NT2/D1 (cell line): ENCODE measurements at regions not wholly inside any gene's neighbourhood (a gene's known extent, or its start where the extent isn't known, plus 50 kb on each side); places are given as distances from the start of the nearest gene placed in this dataset.

Experiments
- DNase-seq: peaks from one replicate; pipeline ENCODE4 v3.0.0-alpha.2; 2011; ENCODE audit warnings: low read depth, low spot score
- H3K27me3 ChIP-seq: 2 replicates; pipeline ENCODE4 v1.6.0; 2011; ENCODE audit warnings: mild to moderate bottlenecking; ENCODE audit not compliant: insufficient read length, insufficient read depth
- H3K36me3 ChIP-seq: 2 replicates; pipeline ENCODE4 v1.6.1; 2011; ENCODE audit warnings: mild to moderate bottlenecking, low read length, mixed read lengths; ENCODE audit not compliant: insufficient read depth, insufficient read length
- H3K4me1 ChIP-seq: 2 replicates; pipeline ENCODE4 v1.5.1; 2011; ENCODE audit not compliant: insufficient read depth, insufficient read length
- H3K4me3 ChIP-seq: 2 replicates; pipeline ENCODE4 v1.5.1; 2011; ENCODE audit warnings: low read depth; ENCODE audit not compliant: insufficient read length
- H3K9ac ChIP-seq: 2 replicates; pipeline ENCODE4 v1.6.0; 2011; ENCODE audit warnings: low read depth; ENCODE audit not compliant: insufficient read length
- H3K9me3 ChIP-seq: 2 replicates; pipeline ENCODE4 v1.5.1; 2011; ENCODE audit warnings: mild to moderate bottlenecking, low read length; ENCODE audit not compliant: insufficient read depth
- SUZ12 ChIP-seq: IDR thresholded peaks from 2 replicates; pipeline ENCODE4 v1.6.1; 2011; ENCODE audit not compliant: insufficient read length, insufficient read depth; ENCODE audit errors: extremely low read depth
- YY1 ChIP-seq: IDR thresholded peaks from 2 replicates; pipeline ENCODE4 v1.6.1; 2011; ENCODE audit not compliant: insufficient read length, insufficient read depth
- ZNF274 ChIP-seq: IDR thresholded peaks from 2 replicates; pipeline ENCODE4 v1.6.1; 2011; ENCODE audit warnings: mild to moderate bottlenecking, low read depth, low read length

DNA sequence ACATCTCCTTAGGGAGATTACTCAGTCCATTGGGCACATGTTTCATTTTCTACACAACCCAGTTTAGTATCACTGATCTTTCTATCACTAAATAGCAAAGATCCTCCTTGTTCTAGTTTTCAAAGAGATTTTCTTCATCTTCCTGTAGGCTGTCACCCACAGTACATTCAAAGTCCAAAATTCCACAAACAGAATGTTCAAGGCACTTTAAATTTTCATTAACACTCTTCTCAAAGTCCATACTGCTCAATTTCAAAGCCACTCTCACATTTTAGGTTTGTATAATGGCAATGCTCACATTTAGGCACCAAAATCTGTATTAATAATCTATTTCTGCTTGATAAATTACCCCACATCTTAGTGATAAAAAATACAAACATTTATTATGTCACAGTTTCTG lies 152.8 kb downstream of the FSIP2 start:
- Histone ChIP-seq H3K36me3 (no peaks in the 10 kb centered on the region), H3K4me3 (no peak overlapping the region)
- no peak for DNase-seq

DNA sequence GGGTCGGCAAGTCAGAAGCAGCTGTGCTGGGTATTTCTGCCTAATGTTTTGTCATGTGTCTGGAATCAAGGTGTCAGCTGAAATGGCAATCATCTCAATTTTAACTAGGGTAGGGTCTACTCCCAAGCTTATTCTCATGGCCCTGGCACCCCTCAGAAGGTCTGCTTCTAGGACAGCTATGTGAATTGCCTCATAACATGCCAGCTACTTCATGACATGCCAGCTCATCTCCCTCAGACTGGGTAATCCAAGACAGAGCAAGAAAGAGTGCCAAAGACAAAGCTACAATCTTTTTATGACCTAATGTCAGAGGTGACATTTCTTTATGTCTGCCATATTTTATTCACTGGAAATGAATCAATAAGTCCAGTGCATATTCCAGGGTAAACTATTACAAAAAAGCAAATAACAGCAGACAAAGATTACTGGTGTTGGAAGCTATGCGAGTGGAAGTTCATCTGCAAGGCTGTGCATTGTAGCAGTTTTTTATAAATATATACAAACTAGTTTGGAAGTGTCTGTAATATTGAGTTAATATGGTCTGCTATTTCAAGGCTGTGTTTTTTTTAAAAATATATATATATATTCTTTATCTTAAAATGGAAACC lies 153.3 kb downstream of the FSIP2 start:
- no peak for DNase-seq
- Histone ChIP-seq H3K4me3 (no peak overlapping the region), H3K9ac (no peak overlapping the region), H3K36me3 (no peaks in the 10 kb centered on the region), H3K27me3 (no peaks in the 10 kb centered on the region), H3K4me1 (no peaks in the 10 kb centered on the region), H3K9me3 (no peaks in the 10 kb centered on the region)
- TF ChIP-seq ZNF274 (no peak), SUZ12 (no peak), YY1 (no peak)

More for the DNA sequence above, 152.8 kb downstream of the FSIP2 start:
- Histone ChIP-seq H3K4me1 (no peaks in the 10 kb centered on the region), H3K9ac (no peak overlapping the region), H3K9me3 (no peaks in the 10 kb centered on the region), H3K27me3 (no peaks in the 10 kb centered on the region)
- TF ChIP-seq SUZ12 (no peak), YY1 (no peak), ZNF274 (no peak)

DNA sequence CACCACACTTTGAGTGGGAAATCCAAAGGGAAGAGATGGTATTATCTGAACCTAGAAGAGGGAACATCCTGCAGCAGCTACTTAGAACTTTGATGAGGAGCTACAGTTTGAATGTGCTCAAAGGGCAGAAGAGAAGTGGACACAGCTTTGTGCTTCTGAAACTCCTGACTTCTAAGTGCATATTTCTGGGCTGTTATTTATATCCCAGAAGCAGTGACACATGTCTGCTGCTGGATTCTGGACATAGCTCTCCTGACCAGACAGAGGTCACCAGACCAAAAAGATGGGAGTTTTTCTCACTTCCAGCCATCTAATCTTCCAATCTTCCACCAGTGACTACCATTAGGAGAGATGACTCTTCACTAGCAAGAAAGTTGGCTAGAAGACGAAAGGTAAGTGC lies 153.9 kb downstream of the FSIP2 start:
- no peaks in the 10 kb centered on the region for H3K36me3 ChIP-seq
- H3K4me1 ChIP-seq = no peaks in the 10 kb centered on the region
- TF ChIP-seq ZNF274 = no peak
- no peak for TF ChIP-seq YY1
- no peak for TF ChIP-seq SUZ12
- no peaks in the 10 kb centered on the region for H3K9me3 ChIP-seq
- H3K4me3 ChIP-seq = no peak overlapping the region
- H3K27me3 ChIP-seq = no peaks in the 10 kb centered on the region
- no peak for DNase-seq
- no peak overlapping the region for H3K9ac ChIP-seq

DNA sequence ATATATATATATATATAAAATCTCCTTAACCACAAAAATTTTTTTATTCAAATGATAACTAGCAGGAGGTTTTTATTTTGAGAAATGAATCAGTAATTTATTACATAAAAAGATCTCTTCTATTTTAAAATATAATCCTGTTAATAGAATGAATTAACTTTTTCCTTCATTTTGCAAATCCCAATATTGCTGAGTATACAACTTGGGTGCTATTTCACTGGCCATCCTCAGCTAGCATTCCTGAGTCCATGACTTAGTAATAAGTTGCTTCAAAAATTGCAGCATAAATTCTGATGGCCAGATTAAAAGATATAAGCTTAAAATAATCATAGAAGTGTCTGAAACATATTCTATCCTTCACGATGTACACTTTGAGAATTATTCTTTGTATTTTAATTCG lies 155.6 kb downstream of the FSIP2 start:
- no peaks in the 10 kb centered on the region for H3K9me3 ChIP-seq

DNA sequence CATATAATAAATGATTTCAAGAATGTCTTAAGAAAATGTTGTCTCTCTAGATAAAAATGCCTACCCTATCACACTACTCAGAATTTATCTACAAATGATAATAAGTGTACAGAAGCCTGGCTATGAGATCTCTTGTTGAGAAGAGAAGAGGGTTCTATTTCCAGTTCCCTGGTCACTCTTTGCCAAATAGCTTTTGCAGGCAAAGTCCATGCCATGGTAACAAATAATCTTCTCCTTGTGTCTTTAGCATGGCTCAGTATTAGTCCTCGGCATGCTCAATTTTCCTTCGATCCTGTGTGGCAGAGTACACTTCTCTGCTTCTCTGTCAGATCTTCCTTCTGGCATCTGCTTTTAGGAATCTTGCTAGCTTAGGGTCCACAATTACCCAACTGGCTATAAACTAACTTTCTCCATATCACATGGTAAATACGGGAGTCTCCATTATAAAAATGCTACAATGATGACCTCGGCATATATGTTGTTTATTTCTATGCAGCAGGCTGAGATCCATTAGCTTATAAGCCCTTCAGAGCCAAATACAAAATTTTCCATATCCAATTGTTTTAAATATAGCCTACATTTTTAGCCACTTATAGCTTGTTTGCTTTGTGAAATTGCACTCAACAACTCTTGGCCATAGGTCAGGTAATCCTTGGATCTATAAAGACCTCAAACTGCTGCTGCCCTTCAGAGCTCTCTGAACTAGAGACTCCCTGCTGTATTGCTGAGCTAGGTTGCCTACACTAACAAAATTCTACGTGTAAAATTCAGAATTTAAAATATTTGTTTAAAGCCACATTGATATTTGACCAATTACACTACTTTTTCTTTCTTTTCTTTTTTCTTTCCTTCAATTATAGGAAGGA lies 157.5 kb downstream of the FSIP2 start:
- DNase-seq = no peak
- Histone ChIP-seq H3K4me3 (no peak overlapping the region), H3K27me3 (no peaks in the 10 kb centered on the region), H3K9ac (no peak overlapping the region), H3K36me3 (no peaks in the 10 kb centered on the region), H3K4me1 (no peaks in the 10 kb centered on the region), H3K9me3 (no peaks in the 10 kb centered on the region)
- TF ChIP-seq YY1 (no peak), SUZ12 (no peak)

More for the DNA sequence above, 155.6 kb downstream of the FSIP2 start:
- no peak for DNase-seq
- H3K4me1 ChIP-seq = no peaks in the 10 kb centered on the region
- no peak for TF ChIP-seq ZNF274
- no peak for TF ChIP-seq YY1
- no peak for TF ChIP-seq SUZ12
- H3K27me3 ChIP-seq = no peaks in the 10 kb centered on the region
- no peaks in the 10 kb centered on the region for H3K36me3 ChIP-seq
- no peak overlapping the region for H3K9ac ChIP-seq
- H3K4me3 ChIP-seq = no peak overlapping the region

DNA sequence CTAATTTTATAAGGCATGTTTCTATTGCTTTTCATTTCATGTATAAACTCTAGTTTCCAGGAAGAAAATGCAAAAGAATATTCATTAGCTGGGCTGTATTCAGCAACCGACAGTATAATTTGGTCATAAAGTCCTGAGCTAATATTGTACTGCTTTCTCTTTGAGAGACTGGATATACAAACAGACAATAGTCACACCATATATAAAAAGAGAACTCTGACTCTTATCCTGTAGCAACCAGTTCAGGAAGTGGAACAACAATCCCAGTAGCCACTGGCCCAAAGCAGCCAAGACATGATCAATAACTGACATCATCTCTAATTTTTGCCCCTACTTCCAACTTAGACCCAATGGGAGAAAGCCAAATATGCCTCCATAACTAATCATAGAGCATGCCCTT lies 160.8 kb downstream of the FSIP2 start:
- Histone ChIP-seq H3K36me3 (no peaks in the 10 kb centered on the region), H3K9me3 (no peaks in the 10 kb centered on the region), H3K27me3 (no peaks in the 10 kb centered on the region), H3K9ac (no peak overlapping the region), H3K4me1 (no peaks in the 10 kb centered on the region), H3K4me3 (no peak overlapping the region)
- TF ChIP-seq SUZ12 = no peak
- no peak for TF ChIP-seq YY1
- no peak for TF ChIP-seq ZNF274
- no peak for DNase-seq

DNA sequence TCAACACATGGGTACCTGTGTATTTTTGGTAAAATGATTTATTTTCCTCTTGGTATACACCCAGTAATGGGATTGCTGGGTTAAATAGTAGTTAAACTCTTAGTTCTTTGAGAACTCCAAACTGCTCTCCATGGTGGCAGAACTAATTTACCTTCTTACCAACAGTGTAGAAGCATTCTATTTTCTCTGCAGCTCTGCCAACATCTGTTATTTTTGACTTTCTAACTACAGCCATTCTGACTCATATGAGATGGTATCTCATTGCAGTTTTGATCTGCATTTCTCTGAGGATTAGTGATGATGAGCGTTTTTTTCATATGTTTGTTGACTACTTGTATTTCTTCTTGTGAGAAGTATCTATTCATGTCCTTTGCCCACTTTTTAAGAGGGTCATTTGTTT lies 180.6 kb downstream of the FSIP2 start:
- H3K9me3 ChIP-seq = no peaks in the 10 kb centered on the region
- no peaks in the 10 kb centered on the region for H3K4me1 ChIP-seq
- no peak overlapping the region for H3K4me3 ChIP-seq
- TF ChIP-seq ZNF274 (no peak), YY1 (no peak), SUZ12 (no peak)
- no peaks in the 10 kb centered on the region for H3K27me3 ChIP-seq
- no peak for DNase-seq
- H3K36me3 ChIP-seq = no peaks in the 10 kb centered on the region
- H3K9ac ChIP-seq = no peak overlapping the region
